HG02870 (cell line): ENCODE measurements at regions not wholly inside any gene's neighbourhood (a gene's known extent, or its start where the extent isn't known, plus 50 kb on each side); places are given as distances from the start of the nearest gene placed in this dataset.
A peak's percentile ranks its signal among the peaks of the same experiment; 100 is the strongest.
"Not testable (repeated sequence)": the region's sequence is repeated elsewhere in the genome, so short reads cannot be mapped to it uniquely, and the experiment has no call there.

Experiments used
- ATAC-seq: cut with Tn5 transposase; IDR thresholded peaks from one replicate; pipeline ENCODE4 v1.9.1; 2021; ENCODE audit warnings: mild to moderate bottlenecking, moderate library complexity; ENCODE audit not compliant: unreplicated experiment

DNA sequence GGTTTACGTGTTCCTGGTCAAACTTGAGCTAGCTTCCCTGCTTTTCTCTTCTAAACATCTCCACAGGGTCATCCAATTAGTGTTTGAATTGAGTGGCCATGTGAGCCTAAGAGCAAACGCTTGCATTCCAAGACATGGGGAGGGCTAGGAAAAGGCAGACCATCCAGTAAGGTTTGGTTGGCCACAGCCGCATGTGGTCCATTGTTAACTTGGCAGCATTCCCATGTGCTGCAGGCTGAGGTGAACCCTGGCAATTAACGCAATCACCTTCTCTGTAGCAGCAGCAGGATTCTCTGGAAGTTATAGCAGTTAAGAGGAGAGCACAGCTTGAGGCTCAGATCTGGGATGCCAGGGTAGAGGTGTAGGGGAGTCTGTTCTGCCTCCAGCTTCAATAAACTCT, 502.2 kb upstream of the LMCD1 start:
- no peak for ATAC-seq

DNA sequence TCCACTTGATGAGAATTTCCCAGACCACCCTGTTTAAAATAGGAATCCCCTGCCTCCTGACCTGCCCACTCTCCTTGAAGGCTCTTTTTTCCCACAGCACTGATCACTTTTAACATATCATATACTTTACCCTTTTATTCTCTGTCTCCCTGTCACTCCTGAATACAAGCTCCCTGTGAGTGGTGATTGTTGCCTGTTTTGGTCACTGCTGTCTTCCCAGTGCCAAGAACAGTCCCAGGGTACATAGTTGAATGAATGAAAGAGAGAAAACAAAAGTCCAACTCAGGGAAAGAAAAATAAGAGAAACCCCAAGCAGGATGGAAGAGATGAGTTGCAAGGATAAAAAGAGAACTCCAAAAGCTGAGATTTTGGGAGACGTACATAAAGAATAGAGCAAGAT, 500.3 kb upstream of the LMCD1 start:
- ATAC-seq, result no peak

DNA sequence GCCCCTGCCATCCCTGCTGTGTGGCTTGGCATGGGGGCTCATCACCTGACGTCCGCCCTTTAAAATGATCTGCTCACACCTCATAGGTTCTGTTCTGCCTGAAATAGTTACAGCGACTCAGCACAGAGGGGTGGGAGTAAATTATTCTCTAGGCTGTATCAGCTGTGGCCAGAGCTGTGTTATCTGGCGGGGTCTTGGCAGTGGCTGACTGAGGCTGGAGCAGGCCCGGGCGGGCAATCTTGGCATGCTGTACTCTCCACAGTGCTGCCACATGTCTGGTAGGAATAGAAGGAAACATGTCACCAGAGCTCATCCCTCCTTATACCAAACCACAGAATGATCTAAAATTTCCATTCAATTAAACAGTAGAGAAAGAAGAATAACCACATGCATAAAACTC, 499.9 kb upstream of the LMCD1 start:
- no peak for ATAC-seq

GRCh38 chr3:8011902-8012301, 489.7 kb upstream of the LMCD1 start:
- no peak for ATAC-seq

- ATAC-seq, result no peak
These were observed 481.4 kb upstream of the LMCD1 start for GRCh38 chr3:8020047-8020841.

DNA sequence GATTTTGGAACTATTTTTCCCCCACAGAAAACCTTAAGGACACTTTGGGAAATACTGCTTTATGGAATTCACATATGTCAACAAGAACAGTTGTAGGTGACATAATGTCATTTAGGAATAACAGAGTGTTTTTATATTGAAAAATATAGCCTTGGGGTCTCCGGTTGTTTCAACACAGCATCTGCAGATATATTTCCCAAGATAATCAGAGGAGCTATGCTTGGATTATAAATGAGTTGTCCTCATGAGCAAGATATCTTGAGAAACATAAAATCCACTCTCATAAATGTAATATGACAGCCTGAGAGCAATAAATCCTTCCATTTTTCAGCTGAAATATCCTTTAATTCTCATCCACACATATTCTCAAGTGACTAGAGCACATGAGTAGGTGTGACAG, 473.7 kb upstream of the LMCD1 start:
- no peak for ATAC-seq

- no peak for ATAC-seq
These were observed 451.3 kb upstream of the LMCD1 start for GRCh38 chr3:8050283-8050682.

DNA sequence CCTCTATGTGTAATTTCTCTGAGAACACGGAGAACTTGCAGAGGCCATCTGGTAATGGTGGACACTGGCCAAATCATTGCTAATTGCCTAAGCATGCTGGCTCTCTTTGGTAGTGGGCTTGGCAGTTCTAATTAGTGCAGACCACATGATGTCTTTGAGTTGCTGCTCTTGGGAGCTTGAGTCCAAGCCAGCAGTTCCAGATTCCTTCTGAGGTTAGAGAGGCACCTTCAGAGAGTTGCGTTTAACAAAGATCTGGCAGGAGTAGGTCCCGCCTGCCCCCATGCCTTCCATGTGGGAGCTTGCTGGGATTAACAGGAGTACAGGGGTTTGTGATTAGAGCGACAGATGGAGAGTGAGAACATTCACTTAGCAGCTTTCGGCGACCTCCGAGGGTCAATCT, 449.0 kb upstream of the LMCD1 start:
- no peak for ATAC-seq

GRCh38 chr3:8068135-8068534, 433.5 kb upstream of the LMCD1 start:
- ATAC-seq, result not testable (repeated sequence)

DNA sequence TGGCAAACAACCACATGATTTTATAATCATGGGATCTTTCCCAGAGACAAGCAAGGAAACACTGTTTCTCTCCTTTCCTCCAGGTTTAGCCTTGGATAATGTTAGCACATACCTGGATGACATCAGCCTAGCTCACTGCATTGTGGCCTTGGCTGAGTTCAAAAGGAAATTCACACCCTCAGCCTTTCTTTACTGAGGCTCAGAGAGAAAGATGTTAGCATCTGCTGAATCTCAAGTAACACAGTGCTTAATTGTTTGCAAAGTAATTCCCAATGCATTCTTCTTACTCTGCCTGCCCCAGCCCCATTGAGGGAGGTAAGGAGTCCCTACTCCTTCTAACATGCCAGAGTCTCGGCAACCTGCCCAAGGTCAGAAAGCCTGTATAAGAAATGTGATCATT, 432.2 kb upstream of the LMCD1 start:
- no peak for ATAC-seq

- no peak for ATAC-seq
These were observed 431.6 kb upstream of the LMCD1 start for GRCh38 chr3:8070011-8070410.

DNA sequence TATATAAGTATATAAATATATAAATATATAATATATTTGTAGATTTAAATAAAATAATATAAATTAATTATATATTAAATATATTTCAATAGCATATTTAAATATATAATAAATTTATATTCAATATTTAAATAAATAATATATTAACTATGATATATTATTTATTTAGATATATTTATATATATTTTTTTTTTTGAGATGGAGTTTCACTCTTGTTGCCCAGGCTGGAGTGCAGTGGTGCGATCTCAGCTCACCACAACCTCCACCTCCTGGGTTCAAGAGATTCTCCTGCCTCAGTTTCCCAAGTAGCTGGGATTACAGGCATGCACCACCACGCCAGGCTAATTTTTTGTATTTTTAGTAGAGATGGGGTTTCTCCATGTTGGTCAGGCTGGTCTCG, 426.9 kb upstream of the LMCD1 start:
- ATAC-seq, result not testable (repeated sequence)

DNA sequence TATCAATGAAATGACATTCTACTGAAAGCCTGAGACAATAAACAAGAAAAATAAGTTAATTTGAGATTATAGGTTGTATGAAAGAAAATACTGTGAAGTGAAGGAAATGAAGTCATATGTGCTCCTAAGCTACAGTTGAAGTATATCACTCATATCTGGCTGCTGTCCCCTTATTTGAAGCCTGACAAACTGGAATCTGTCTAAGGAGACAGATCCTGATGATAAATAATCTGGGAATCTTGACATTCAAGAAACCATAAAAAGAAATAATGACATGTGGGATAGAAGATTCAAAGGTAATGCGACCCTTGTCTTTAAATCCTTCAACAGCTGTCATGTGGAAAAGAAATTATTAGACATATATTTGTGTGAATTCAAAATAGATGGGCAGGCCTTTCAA, 424.5 kb upstream of the LMCD1 start:
- ATAC-seq, result no peak

GRCh38 chr3:8080464-8080863, 421.2 kb upstream of the LMCD1 start:
- no peak for ATAC-seq

- ATAC-seq, result no peak
These were observed 416.1 kb upstream of the LMCD1 start for GRCh38 chr3:8085498-8085897.

- no peak for ATAC-seq
These were observed 413.7 kb upstream of the LMCD1 start for GRCh38 chr3:8087951-8088350.

GRCh38 chr3:8094415-8094814, 407.2 kb upstream of the LMCD1 start:
- no peak for ATAC-seq

DNA sequence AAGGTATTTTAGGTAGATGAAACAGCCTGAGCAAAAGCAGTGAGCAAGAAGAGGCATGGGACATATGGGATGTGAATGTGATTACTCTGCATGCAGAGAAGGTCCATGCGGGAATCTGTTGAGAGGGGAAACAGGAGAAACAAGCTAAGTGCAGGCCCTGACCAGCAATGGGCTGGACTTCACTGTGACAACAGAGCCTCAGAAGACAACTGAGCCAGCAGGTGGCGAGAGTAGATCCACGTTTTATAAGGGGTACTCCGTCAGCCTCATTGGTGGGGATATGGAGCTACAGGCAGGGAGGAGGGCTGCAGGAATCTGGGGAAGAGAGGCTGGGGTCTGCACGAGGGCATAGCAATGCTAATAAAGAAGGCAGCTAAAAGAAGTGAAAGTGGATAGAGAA, 405.9 kb upstream of the LMCD1 start:
- no peak for ATAC-seq

DNA sequence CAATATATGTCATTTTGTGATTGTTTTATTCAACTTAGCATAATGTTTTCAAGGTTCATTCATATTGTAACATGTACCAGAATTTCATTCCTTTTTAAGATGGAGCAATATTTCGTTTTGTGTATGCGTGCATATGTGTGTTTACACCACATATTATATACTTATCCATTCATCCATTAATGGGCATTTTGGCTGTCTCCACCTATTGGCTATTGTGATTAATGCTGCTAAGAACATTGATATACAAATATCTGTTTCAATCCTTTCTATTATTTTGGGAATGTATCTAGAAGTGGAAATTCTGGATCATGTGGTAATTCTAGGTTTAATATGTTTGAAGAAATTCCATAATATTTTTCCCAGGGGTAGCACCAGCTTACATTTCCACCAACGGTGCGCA, 403.9 kb upstream of the LMCD1 start:
- no peak for ATAC-seq

DNA sequence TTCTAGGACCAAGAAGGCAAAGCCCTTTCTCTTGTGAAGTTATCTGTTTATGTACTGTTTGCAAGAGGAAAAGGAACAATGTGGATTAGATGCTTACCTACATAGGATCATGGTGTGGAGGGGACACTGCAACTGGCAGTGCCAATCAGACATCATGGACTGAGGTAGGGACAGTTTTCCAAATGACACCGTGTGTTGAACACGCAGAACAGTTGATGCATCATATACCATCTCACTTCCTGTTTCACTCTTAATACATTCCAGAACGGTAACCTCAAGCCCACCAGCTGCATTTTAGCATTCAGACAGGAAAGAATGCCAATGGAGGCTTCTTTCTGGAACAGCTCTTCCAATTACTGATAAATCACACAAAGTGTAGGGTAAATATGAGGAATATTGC, 397.7 kb upstream of the LMCD1 start:
- peak; percentile 82 for ATAC-seq

DNA sequence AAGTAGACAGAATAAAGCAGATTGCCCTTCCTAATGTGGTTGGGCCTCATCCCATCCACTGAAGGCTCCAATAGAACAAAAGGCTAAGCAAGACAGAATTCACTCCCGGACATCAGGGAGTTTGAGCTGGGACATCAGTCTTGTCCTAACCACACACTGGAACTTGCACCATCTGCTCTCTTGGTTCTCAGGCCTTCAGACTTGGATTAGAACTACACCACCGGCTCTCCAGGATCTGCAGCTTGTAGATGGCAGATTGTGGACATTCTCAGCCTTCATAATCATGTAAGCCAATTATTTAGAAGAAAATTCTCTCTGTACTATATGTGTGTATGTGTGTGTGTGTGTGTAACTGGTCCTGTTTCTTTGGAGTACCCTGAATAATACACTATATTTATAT, 394.7 kb upstream of the LMCD1 start:
- no peak for ATAC-seq

DNA sequence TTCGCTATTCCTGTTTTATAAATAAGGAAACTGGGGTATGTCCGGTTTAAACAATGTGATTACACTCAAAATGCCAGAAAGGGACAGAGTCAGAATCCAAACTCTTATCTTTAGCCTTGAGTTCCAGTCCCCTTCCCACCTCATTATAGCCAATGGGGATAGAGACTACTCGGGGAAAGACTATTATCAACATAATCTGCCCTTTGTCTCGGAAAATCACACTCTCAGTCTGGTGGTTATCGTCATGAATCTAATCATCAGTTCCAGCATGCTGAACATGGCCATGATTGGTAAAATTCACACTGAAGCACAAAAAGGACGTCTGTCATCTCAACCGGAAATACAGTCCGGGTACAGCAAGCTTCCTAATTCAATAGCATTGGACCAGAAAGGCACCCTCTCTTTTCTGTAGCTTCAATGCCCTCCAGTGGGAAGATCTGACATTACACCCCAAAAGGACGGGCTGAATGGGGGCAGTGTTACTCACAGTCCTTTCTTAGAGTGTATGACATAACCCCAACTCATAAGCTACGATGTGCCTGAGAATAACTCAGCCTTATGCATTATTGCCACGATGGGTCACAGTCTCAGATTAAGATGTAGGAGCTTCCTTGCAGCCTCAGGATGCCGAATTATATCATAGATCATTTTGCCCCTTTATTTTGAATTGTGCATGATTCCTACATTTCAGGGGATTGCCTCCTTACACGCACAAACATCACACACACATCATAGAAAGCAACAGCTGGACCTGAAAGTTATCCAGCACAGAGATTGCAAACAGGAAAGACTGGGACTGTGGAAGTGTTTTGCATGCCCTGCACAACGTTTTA, 390.4 kb upstream of the LMCD1 start:
- peak; percentile 96 for ATAC-seq
